ENCODE measurements at regions not wholly inside any gene's neighbourhood (a gene's known extent, or its start where the extent isn't known, plus 50 kb on each side); places are given as distances from the start of the nearest gene placed in this dataset.

- TF ChIP-seq CTCF (IDR thresholded peaks at IDR 0.05) (no peak), POLR2A (IDR thresholded peaks at IDR 0.05) (no peak), EP300 (IDR thresholded peaks at IDR 0.05; ENCODE audit: low read depth) (no peak), POLR2AphosphoS5 (IDR thresholded peaks at IDR 0.05) (no peak)
Observed at GRCh38 chr13:26821672-26822071, 61.1 kb upstream of the GPR12 start.

All from transverse colon (tissue), 4 donors.